ENCODE measurements at regions not wholly inside any gene's neighbourhood (a gene's known extent, or its start where the extent isn't known, plus 50 kb on each side); places are given as distances from the start of the nearest gene placed in this dataset.
"Not testable (repeated sequence)": the region's sequence is repeated elsewhere in the genome, so short reads cannot be mapped to it uniquely, and the experiment has no call there.

- H3K4me1 ChIP-seq; H3K9me3 ChIP-seq; H3K36me3 ChIP-seq; DNase-seq; H3K27me3 ChIP-seq; H3K27ac ChIP-seq; intact Hi-C loops (cut with DNase I); H3K4me3 ChIP-seq; ATAC-seq: not testable (repeated sequence)
- 75 to 100% (median 84%) methylated on average over 2 to 3 of the region's 3 CpGs for WGBS, 4 donors
These were observed 70.2 kb downstream of the LGALS9C start for GRCh38 chr17:18546514-18547398.

- 86 to 95% (median 90%) methylated on average over 4 of the region's 4 CpGs for WGBS, 4 donors
- intact Hi-C loops (cut with DNase I) = not testable (repeated sequence)
These were observed 80.5 kb downstream of the LGALS9C start for GRCh38 chr17:18557086-18557485.

GRCh38 chr17:18563381-18564098 lies 80.7 kb downstream of the TBC1D28 start:
- ATAC-seq = peak in 3 of 4 donors; percentile 56 to 73 (median 70)
- H3K27me3 ChIP-seq; H3K9me3 ChIP-seq; H3K36me3 ChIP-seq; H3K27ac ChIP-seq; H3K4me3 ChIP-seq; intact Hi-C loops (cut with DNase I); DNase-seq: not testable (repeated sequence)
- 50 to 82% (median 75%) methylated on average over 9 to 14 of the region's 16 CpGs for WGBS, 4 donors
- peaks cover 0 to 12% (median 0%) of the 10 kb centered on the region in 12 donors for H3K4me1 ChIP-seq

More at GRCh38 chr17:18557086-18557485, 80.5 kb downstream of the LGALS9C start:
- ATAC-seq, H3K36me3 ChIP-seq, H3K4me1 ChIP-seq, DNase-seq, H3K9me3 ChIP-seq, H3K27ac ChIP-seq, H3K4me3 ChIP-seq, H3K27me3 ChIP-seq: not testable (repeated sequence)

GRCh38 chr17:18564099-18564448 lies 80.1 kb downstream of the TBC1D28 start:
- H3K27me3 ChIP-seq; H3K36me3 ChIP-seq; intact Hi-C loops (cut with DNase I); H3K4me3 ChIP-seq; H3K9me3 ChIP-seq; H3K27ac ChIP-seq: not testable (repeated sequence)
- DNase-seq (peak in 2 of 5 donors; percentile 22 to 28), ATAC-seq (peak; percentile 25 to 76 (median 60))
- H3K4me1 ChIP-seq = peaks cover 0 to 16% (median 0%) of the 10 kb centered on the region in 12 donors
- WGBS, 4 donors = 11 to 25% (median 18%) methylated on average over 3 of the region's 3 CpGs
- peak; percentile 23 to 56 (median 43) for TF ChIP-seq CTCF (IDR thresholded peaks at IDR 0.05)

- H3K27me3 ChIP-seq; H3K9me3 ChIP-seq; H3K27ac ChIP-seq; H3K36me3 ChIP-seq; H3K4me3 ChIP-seq; intact Hi-C loops (cut with DNase I): not testable (repeated sequence)
- DNase-seq (peak in 1 of 5 donors; percentile 22), ATAC-seq (peak; percentile 43 to 72 (median 66))
- peaks cover 0 to 18% (median 0%) of the 10 kb centered on the region in 12 donors for H3K4me1 ChIP-seq
- WGBS, 4 donors = 50 to 57% (median 54%) methylated on average over 12 to 15 of the region's 17 CpGs
These were observed 75.8 kb downstream of the TBC1D28 start for GRCh38 chr17:18568108-18568995.

GRCh38 chr17:18569489-18569913 lies 74.7 kb downstream of the TBC1D28 start:
- H3K27me3 ChIP-seq; H3K9me3 ChIP-seq; H3K4me1 ChIP-seq; H3K36me3 ChIP-seq; H3K27ac ChIP-seq; DNase-seq; H3K4me3 ChIP-seq; intact Hi-C loops (cut with DNase I): not testable (repeated sequence)
- ATAC-seq = peak; percentile 76 to 91 (median 86)
- 11 to 35% (median 17%) methylated on average over 5 to 7 of the region's 8 CpGs for WGBS, 4 donors

GRCh38 chr17:18572536-18572935 lies 71.7 kb downstream of the TBC1D28 start:
- DNase-seq; ATAC-seq; H3K4me1 ChIP-seq; intact Hi-C loops (cut with DNase I); H3K9me3 ChIP-seq; H3K27ac ChIP-seq; H3K27me3 ChIP-seq; H3K36me3 ChIP-seq; H3K4me3 ChIP-seq: not testable (repeated sequence)
- WGBS, 4 donors = 97 to 98% (median 97%) methylated on average over 14 to 23 of the region's 23 CpGs

GRCh38 chr17:18574137-18574536 lies 70.1 kb downstream of the TBC1D28 start:
- DNase-seq; ATAC-seq; H3K9me3 ChIP-seq; H3K27me3 ChIP-seq; intact Hi-C loops (cut with DNase I); H3K36me3 ChIP-seq; H3K4me3 ChIP-seq; H3K4me1 ChIP-seq: not testable (repeated sequence)
- H3K27ac ChIP-seq = peak overlapping the region in 1 of 12 donors; percentile 70
- WGBS, 4 donors = 62 to 72% (median 63%) methylated on average over 2 of the region's 2 CpGs
